ENCODE measurements at regions not wholly inside any gene's neighbourhood (a gene's known extent, or its start where the extent isn't known, plus 50 kb on each side); places are given as distances from the start of the nearest gene placed in this dataset.

- no peak for DNase-seq (ENCODE audit: low read depth in 2 of 2)
These were observed 320.0 kb downstream of the TEX29 start for GRCh38 chr13:111640476-111640875.

- no peak for DNase-seq (ENCODE audit: low read depth in 2 of 2)
These were observed 321.8 kb downstream of the TEX29 start for GRCh38 chr13:111642156-111642767.

- no peak for DNase-seq (ENCODE audit: low read depth in 2 of 2)
These were observed 324.3 kb downstream of the TEX29 start for GRCh38 chr13:111644750-111645149.

GRCh38 chr13:111645198-111645597 is 324.8 kb downstream of the TEX29 start:
- no peak for DNase-seq (ENCODE audit: low read depth in 2 of 2)

- DNase-seq (ENCODE audit: low read depth in 2 of 2), result no peak
These were observed 325.4 kb downstream of the TEX29 start for GRCh38 chr13:111645598-111646455.

GRCh38 chr13:111646456-111646855 is 326.0 kb downstream of the TEX29 start:
- no peak for DNase-seq (ENCODE audit: low read depth in 2 of 2)

GRCh38 chr13:111648885-111649284 is 328.4 kb downstream of the TEX29 start:
- no peak for DNase-seq (ENCODE audit: low read depth in 2 of 2)

- DNase-seq (ENCODE audit: low read depth in 2 of 2), result no peak
These were observed 330.2 kb downstream of the TEX29 start for GRCh38 chr13:111650626-111651025.

- no peak for DNase-seq (ENCODE audit: low read depth in 2 of 2)
These were observed 332.2 kb downstream of the TEX29 start for GRCh38 chr13:111652676-111653075.

- DNase-seq (ENCODE audit: low read depth in 2 of 2), result no peak
These were observed 334.1 kb downstream of the TEX29 start for GRCh38 chr13:111654531-111654930.

- DNase-seq (ENCODE audit: low read depth in 2 of 2), result no peak
These were observed 336.0 kb downstream of the TEX29 start for GRCh38 chr13:111656439-111656838.

- no peak for DNase-seq (ENCODE audit: low read depth in 2 of 2)
These were observed 336.6 kb downstream of the TEX29 start for GRCh38 chr13:111657013-111657412.

- no peak for DNase-seq (ENCODE audit: low read depth in 2 of 2)
These were observed 338.0 kb downstream of the TEX29 start for GRCh38 chr13:111658145-111659100.

- no peak for DNase-seq (ENCODE audit: low read depth in 2 of 2)
These were observed 338.9 kb downstream of the TEX29 start for GRCh38 chr13:111659219-111659775.

GRCh38 chr13:111659842-111660241 is 339.4 kb downstream of the TEX29 start:
- DNase-seq (ENCODE audit: low read depth in 2 of 2), result no peak

GRCh38 chr13:111661052-111661451 is 340.6 kb downstream of the TEX29 start:
- DNase-seq (ENCODE audit: low read depth in 2 of 2), result no peak

- DNase-seq (ENCODE audit: low read depth in 2 of 2), result no peak
These were observed 341.3 kb downstream of the TEX29 start for GRCh38 chr13:111661776-111662175.

- DNase-seq (ENCODE audit: low read depth in 2 of 2), result no peak
These were observed 342.0 kb downstream of the TEX29 start for GRCh38 chr13:111662451-111662850.

- DNase-seq (ENCODE audit: low read depth in 2 of 2), result no peak
These were observed 342.5 kb downstream of the TEX29 start for GRCh38 chr13:111662895-111663294.

GRCh38 chr13:111663505-111663904 is 343.1 kb downstream of the TEX29 start:
- DNase-seq (ENCODE audit: low read depth in 2 of 2), result no peak

GRCh38 chr13:111663953-111664421 is 343.5 kb downstream of the TEX29 start:
- no peak for DNase-seq (ENCODE audit: low read depth in 2 of 2)

- no peak for DNase-seq (ENCODE audit: low read depth in 2 of 2)
These were observed 344.3 kb downstream of the TEX29 start for GRCh38 chr13:111664696-111665095.
